ENCODE measurements at regions not wholly inside any gene's neighbourhood (a gene's known extent, or its start where the extent isn't known, plus 50 kb on each side); places are given as distances from the start of the nearest gene placed in this dataset.
A peak's percentile ranks its signal among the peaks of the same experiment; 100 is the strongest.

DNA sequence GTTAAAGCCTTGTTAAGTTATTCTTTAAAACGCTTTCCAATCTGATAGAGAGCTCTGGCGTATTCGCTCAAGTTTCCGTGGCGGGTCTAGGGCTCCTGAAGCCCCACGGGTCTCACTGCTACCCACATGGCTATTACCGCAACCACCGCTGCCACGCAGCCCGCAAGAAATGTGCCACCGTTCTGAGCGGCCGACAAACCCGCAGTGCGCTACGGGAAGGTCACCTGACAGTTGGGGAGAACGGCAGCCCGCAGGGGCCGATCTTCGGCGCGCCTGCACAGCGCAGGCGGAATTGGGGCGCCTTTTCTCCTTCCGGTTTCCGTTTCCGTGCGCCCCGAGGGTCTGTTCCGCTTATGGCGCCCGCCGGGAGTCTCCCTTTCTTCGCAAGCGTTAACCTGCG is 76.6 kb upstream of the SNRPN start:
- no peak for DNase-seq
- Histone ChIP-seq H3K18ac (ENCODE audit: insufficient read length, low read depth, low read length) (no peak overlapping the region), H3K56ac (ENCODE audit: insufficient read length, low read depth, low read length) (no peak overlapping the region), H4K5ac (ENCODE audit: insufficient read length, low read depth, low read length) (no peak overlapping the region), H2BK12ac (ENCODE audit: insufficient read length, low read depth, low read length) (peak overlapping the region; percentile 50), H4K8ac (replicated peaks; ENCODE audit: insufficient read length, low read depth, low read length) (no peak overlapping the region), H3K79me2 (ENCODE audit: insufficient read depth, low read length) (no peaks in the 10 kb centered on the region), H3T11ph (ENCODE audit: low read length) (no peak overlapping the region), H3K9ac (ENCODE audit: extremely low read depth, insufficient read length, low read length) (no peak overlapping the region), H3K4me2 (ENCODE audit: insufficient read depth, insufficient read length, low read length) (no peak overlapping the region), H3K23me2 (ENCODE audit: insufficient read length, low read depth, low read length, poor library complexity, severe bottlenecking) (no peaks in the 10 kb centered on the region), H3K27ac (ENCODE audit: insufficient read length, low read depth, low read length) (no peak overlapping the region), H3K27me3 (ENCODE audit: insufficient read depth, low read length) (no peaks in the 10 kb centered on the region), H2BK15ac (ENCODE audit: low read depth, low read length) (no peak overlapping the region), H2BK120ac (ENCODE audit: low read depth, low read length, poor library complexity, severe bottlenecking) (no peak overlapping the region), H2AFZ (ENCODE audit: low read length) (no peak overlapping the region), H4K20me1 (ENCODE audit: control insufficient read depth, insufficient read depth, insufficient read length) (no peaks in the 10 kb centered on the region), H2BK20ac (ENCODE audit: low read depth, low read length, poor library complexity, severe bottlenecking) (no peak overlapping the region), H2AK5ac (ENCODE audit: insufficient read length, low read length) (no peak overlapping the region), H3K23ac (ENCODE audit: insufficient read length, low read depth, low read length) (no peak overlapping the region), H3K79me1 (ENCODE audit: insufficient read depth, low read depth, low read length, poor library complexity, severe bottlenecking) (no peaks in the 10 kb centered on the region), H3K9me3 (ENCODE audit: control insufficient read depth, low read depth, low read length) (peaks cover 14% of the 10 kb centered on the region), H4K91ac (ENCODE audit: insufficient read length, low read depth, low read length) (no peak overlapping the region), H3K4ac (ENCODE audit: low read depth, low read length) (no peak overlapping the region), H2BK5ac (ENCODE audit: insufficient read length, low read length) (no peak overlapping the region), H3K14ac (ENCODE audit: insufficient read depth, low read length) (no peak overlapping the region), H3K4me1 (ENCODE audit: insufficient read depth, low read length) (peaks cover 3% of the 10 kb centered on the region; the same call in 1 of the 2 replicates)
- Mint-ChIP-seq H3K4me1 (peaks cover 15 to 19% of the 10 kb centered on the region in 2 experiments), H3K27me3 (ENCODE audit: low read depth) (no peaks in the 10 kb centered on the region), H3K36me3 (ENCODE audit: insufficient read depth in 1 of 3, low read depth in 3 of 3) (peaks cover 0 to 7% (median 2%) of the 10 kb centered on the region in 3 experiments; a peak in 3 of 7 replicates), H3K9me3 (peaks cover 70 to 75% of the 10 kb centered on the region in 2 experiments), H3K4me3 (no peak overlapping the region), H3K27ac (peak overlapping the region in 2 of 3 experiments; percentile 24 to 55; a peak in 1 of 7 replicates)
- no CpG with 5 or more reads among the region's 37 CpGs for WGBS (ENCODE audit: extremely low coverage, insufficient read length, low lambda C conversion rate)
- TF ChIP-seq, protein P1, sequence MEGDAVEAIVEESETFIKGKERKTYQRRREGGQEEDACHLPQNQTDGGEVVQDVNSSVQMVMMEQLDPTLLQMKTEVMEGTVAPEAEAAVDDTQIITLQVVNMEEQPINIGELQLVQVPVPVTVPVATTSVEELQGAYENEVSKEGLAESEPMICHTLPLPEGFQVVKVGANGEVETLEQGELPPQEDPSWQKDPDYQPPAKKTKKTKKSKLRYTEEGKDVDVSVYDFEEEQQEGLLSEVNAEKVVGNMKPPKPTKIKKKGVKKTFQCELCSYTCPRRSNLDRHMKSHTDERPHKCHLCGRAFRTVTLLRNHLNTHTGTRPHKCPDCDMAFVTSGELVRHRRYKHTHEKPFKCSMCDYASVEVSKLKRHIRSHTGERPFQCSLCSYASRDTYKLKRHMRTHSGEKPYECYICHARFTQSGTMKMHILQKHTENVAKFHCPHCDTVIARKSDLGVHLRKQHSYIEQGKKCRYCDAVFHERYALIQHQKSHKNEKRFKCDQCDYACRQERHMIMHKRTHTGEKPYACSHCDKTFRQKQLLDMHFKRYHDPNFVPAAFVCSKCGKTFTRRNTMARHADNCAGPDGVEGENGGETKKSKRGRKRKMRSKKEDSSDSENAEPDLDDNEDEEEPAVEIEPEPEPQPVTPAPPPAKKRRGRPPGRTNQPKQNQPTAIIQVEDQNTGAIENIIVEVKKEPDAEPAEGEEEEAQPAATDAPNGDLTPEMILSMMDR (conservative IDR thresholded peaks at IDR 0.05): no peak

Measured in H9 (cell line).